IMR-90 (cell line): ENCODE measurements at regions not wholly inside any gene's neighbourhood (a gene's known extent, or its start where the extent isn't known, plus 50 kb on each side); places are given as distances from the start of the nearest gene placed in this dataset.

ENCODE experiments used
- ATAC-seq: fragments of 200-7000 bp; cut with Tn5 transposase; 2 replicates; pipeline ENCODE4 v1.9.1; 2020; ENCODE audit warnings: low read depth, mild to moderate bottlenecking, moderate library complexity
- BruUV-seq: library from RNA; stranded (reverse); fragments of 400-500 nt; replicated peaks from 2 replicates; lab custom pipeline; 2021; lab: Mats Ljungman, UMichigan
- CTCF ChIA-PET: fragments of 300-600 bp; formaldehyde crosslinking; extraction: SDS; loops from one replicate; lab custom pipeline; 2021; ENCODE audit warnings: antibody characterized with exemption; lab: Yijun Ruan, JAX
- POLR2A ChIA-PET: fragments of 300-600 bp; sonication (Branson Sonifier 250); formaldehyde crosslinking; loops from one replicate; lab custom pipeline; 2022; ENCODE audit warnings: antibody characterized with exemption; ENCODE audit not compliant: unreplicated experiment; lab: Charles Lee
- DNase-seq: peaks from one replicate; pipeline ENCODE4 v3.0.0; 2013
- H2AFZ ChIP-seq: replicated peaks from 2 replicates; pipeline ENCODE3; 2013; ENCODE audit warnings: low read length, mild to moderate bottlenecking; ENCODE audit not compliant: poor library complexity
- H2AK5ac ChIP-seq: 2 replicates; pipeline ENCODE4 v1.6.1; 2013; ENCODE audit warnings: low read depth, low read length, inconsistent platforms
- H2AK9ac ChIP-seq: replicated peaks from 2 replicates; pipeline ENCODE3; 2013; ENCODE audit warnings: mild to moderate bottlenecking, low read depth, low read length, moderate library complexity; ENCODE audit not compliant: poor library complexity
- H2BK120ac ChIP-seq: 2 replicates; pipeline ENCODE4 v1.6.1; 2013; ENCODE audit warnings: low read depth, low read length, inconsistent platforms
- H2BK15ac ChIP-seq: 3 replicates; pipeline ENCODE4 v1.6.1; 2013; ENCODE audit warnings: low read depth, low read length, inconsistent platforms
- H2BK20ac ChIP-seq: 2 replicates; pipeline ENCODE4 v1.6.1; 2013; ENCODE audit warnings: low read depth, mild to moderate bottlenecking, inconsistent platforms, low read length, moderate library complexity
- H2BK5ac ChIP-seq: 2 replicates; pipeline ENCODE4 v1.6.1; 2013; ENCODE audit warnings: mild to moderate bottlenecking, low read depth, low read length, inconsistent platforms; ENCODE audit not compliant: poor library complexity, severe bottlenecking
- H3K14ac ChIP-seq: replicated peaks from 2 replicates; pipeline ENCODE4 v1.6.1; 2013; ENCODE audit warnings: low read depth, low read length, inconsistent platforms
- H3K18ac ChIP-seq: 2 replicates; pipeline ENCODE4 v1.6.1; 2013; ENCODE audit warnings: low read depth, low read length, control low read depth
- H3K23ac ChIP-seq: 2 replicates; pipeline ENCODE4 v1.6.1; 2013; ENCODE audit warnings: low read depth, low read length, inconsistent platforms
- H3K27ac ChIP-seq: 2 replicates; pipeline ENCODE4 v1.5.1; 2013; ENCODE audit warnings: mild to moderate bottlenecking, control low read depth, low read length; ENCODE audit not compliant: insufficient read depth
- H3K27me3 ChIP-seq: 2 replicates; pipeline ENCODE4 v1.6.1; 2013; ENCODE audit warnings: low read length; ENCODE audit not compliant: control insufficient read depth, insufficient read depth
- H3K36me3 ChIP-seq: 2 replicates; pipeline ENCODE4 v1.6.1; 2013; ENCODE audit warnings: low read length, mixed read lengths; ENCODE audit not compliant: control insufficient read depth, insufficient read depth
- H3K4ac ChIP-seq: 2 replicates; pipeline ENCODE4 v1.6.1; 2013; ENCODE audit warnings: low read depth, low read length, inconsistent platforms
- H3K4me1 ChIP-seq: 2 replicates; pipeline ENCODE4 v1.6.1; 2013; ENCODE audit warnings: low read length, mixed read lengths; ENCODE audit not compliant: control insufficient read depth, insufficient read depth
- H3K4me2 ChIP-seq: 2 replicates; pipeline ENCODE4 v1.6.1; 2013; ENCODE audit warnings: low read depth, mild to moderate bottlenecking, control low read depth, low read length, moderate library complexity
- H3K4me3 ChIP-seq: 2 replicates; pipeline ENCODE4 v1.5.1; 2013; ENCODE audit warnings: low read depth, mild to moderate bottlenecking, control low read depth, low read length, moderate library complexity; ENCODE audit not compliant: insufficient read depth
- H3K56ac ChIP-seq: 2 replicates; pipeline ENCODE4 v1.6.1; 2013; ENCODE audit warnings: low read length, inconsistent platforms; ENCODE audit not compliant: insufficient read depth; ENCODE audit errors: extremely low read depth
- H3K79me1 ChIP-seq, 2 experiments: 2 replicates each; pipeline ENCODE4 v1.6.1; 2013; ENCODE audit warnings: low read length in 2 of 2, inconsistent platforms in 1 of 2, low read depth in 1 of 2
- H3K9ac ChIP-seq: 2 replicates; pipeline ENCODE4 v1.6.1; 2013; ENCODE audit warnings: low read depth, low read length, control low read depth
- H3K9me1 ChIP-seq: 2 replicates; pipeline ENCODE4 v1.6.1; 2013; ENCODE audit warnings: low read length, inconsistent platforms; ENCODE audit not compliant: insufficient read depth
- H3K9me3 ChIP-seq: 2 replicates; pipeline ENCODE4 v1.6.1; 2013; ENCODE audit warnings: low read length; ENCODE audit not compliant: control insufficient read depth, insufficient read depth
- H4K20me1 ChIP-seq: 2 replicates; pipeline ENCODE4 v1.6.1; 2013; ENCODE audit warnings: low read length, inconsistent platforms; ENCODE audit not compliant: insufficient read depth
- H4K5ac ChIP-seq: 2 replicates; pipeline ENCODE4 v1.6.1; 2013; ENCODE audit warnings: mild to moderate bottlenecking, low read depth, low read length, control low read depth
- H4K8ac ChIP-seq, 2 experiments: 2 replicates each; pipeline ENCODE4 v1.6.1; 2013; ENCODE audit warnings: low read depth in 2 of 2, low read length in 2 of 2, control low read depth in 1 of 2, inconsistent platforms in 1 of 2
- H4K91ac ChIP-seq: 2 replicates; pipeline ENCODE4 v1.6.1; 2013; ENCODE audit warnings: low read depth, low read length, inconsistent platforms; ENCODE audit not compliant: insufficient read depth
- BHLHE40 ChIP-seq: fragments of 150-350 bp; IDR thresholded peaks from 2 replicates; pipeline ENCODE4 v1.6.1; 2016; ENCODE audit warnings: mild to moderate bottlenecking, low read depth, low read length
- CEBPB ChIP-seq: IDR thresholded peaks from 2 replicates; pipeline ENCODE4 v1.6.1; 2012; ENCODE audit warnings: low read depth, low read length, improper control_type of control experiment
- CHD1 ChIP-seq: IDR thresholded peaks from 2 replicates; pipeline ENCODE4 v1.6.1; 2012; ENCODE audit warnings: low read depth, low read length, improper control_type of control experiment
- ELK1 ChIP-seq: fragments of 150-350 bp; IDR thresholded peaks from 2 replicates; pipeline ENCODE4 v1.6.1; 2016; ENCODE audit warnings: low read depth, mild to moderate bottlenecking, low read length, moderate library complexity, borderline replicate concordance
- FOS ChIP-seq: fragments of 150-350 bp; IDR thresholded peaks from 2 replicates; pipeline ENCODE4 v1.6.1; 2016; ENCODE audit warnings: low read depth, low read length
- MAFK ChIP-seq: IDR thresholded peaks from 2 replicates; pipeline ENCODE4 v1.6.1; 2012; ENCODE audit warnings: low read depth, low read length, improper control_type of control experiment
- MAZ ChIP-seq: IDR thresholded peaks from 2 replicates; pipeline ENCODE4 v1.6.1; 2012; ENCODE audit warnings: low read depth, mild to moderate bottlenecking, low read length, improper control_type of control experiment, moderate library complexity, borderline replicate concordance
- MXI1 ChIP-seq: IDR thresholded peaks from 2 replicates; pipeline ENCODE4 v1.6.1; 2012; ENCODE audit warnings: low read depth, mild to moderate bottlenecking, low read length, moderate library complexity, borderline replicate concordance
- NFE2L2 ChIP-seq: fragments of 150-350 bp; IDR thresholded peaks from 2 replicates; pipeline ENCODE4 v1.6.1; 2016; ENCODE audit warnings: low read depth, mild to moderate bottlenecking, low read length
- POLR2A ChIP-seq: IDR thresholded peaks from 2 replicates; pipeline ENCODE4 v1.6.1; 2012; ENCODE audit warnings: mild to moderate bottlenecking, low read depth, low read length
- RAD21 ChIP-seq: IDR thresholded peaks from 2 replicates; pipeline ENCODE4 v1.6.1; 2012; ENCODE audit warnings: low read length, improper control_type of control experiment
- RCOR1 ChIP-seq: IDR thresholded peaks from 2 replicates; pipeline ENCODE4 v1.6.1; 2012; ENCODE audit warnings: mild to moderate bottlenecking, low read length, improper control_type of control experiment; ENCODE audit not compliant: insufficient replicate concordance
- RFX5 ChIP-seq: IDR thresholded peaks from 2 replicates; pipeline ENCODE4 v1.8.0; 2012; ENCODE audit warnings: low read depth, mild to moderate bottlenecking, low read length, moderate library complexity
- SMC3 ChIP-seq: fragments of 150-350 bp; IDR thresholded peaks from 2 replicates; pipeline ENCODE4 v1.6.1; 2016; ENCODE audit warnings: low read depth, mild to moderate bottlenecking, antibody characterized with exemption, low read length, moderate library complexity
- USF2 ChIP-seq: fragments of 150-350 bp; IDR thresholded peaks from 2 replicates; pipeline ENCODE4 v1.6.1; 2017; ENCODE audit warnings: mild to moderate bottlenecking, antibody characterized with exemption, low read length, low read depth
- WGBS, 2 experiments: methylation state at CpG; one replicate each; pipeline versions ENCODE4 v1.1.5 to v1.1.7; 2013; ENCODE audit warnings: missing lambda C conversion rate in 2 of 2; ENCODE audit not compliant: insufficient read length in 1 of 2; ENCODE audit errors: extremely low coverage in 2 of 2; 5-methylcytosine and 5-hydroxymethylcytosine counted together
- dilution Hi-C: fragments of 300-500 bp; cut with HindIII; formaldehyde crosslinking; loops from one replicate; pipeline ENCODE4 v1.14.3; 2018; ENCODE audit warnings: low sequenced_read_pairs; ENCODE audit not compliant: unreplicated experiment
- in situ Hi-C: fragments of 300-500 bp; cut with MboI; formaldehyde crosslinking; loops from 3 replicates; pipeline ENCODE4 v1.14.3; 2019; ENCODE audit warnings: low sequenced_read_pairs, inconsistent platforms, mixed read lengths
- intact Hi-C: fragments of 100-400 bp; cut with micrococcal nuclease; formaldehyde crosslinking; loops from 2 replicates; pipeline ENCODE4 v1.10.0; 2022
- TF ChIP-seq, protein P1 (sequence below): conservative IDR thresholded peaks from 2 replicates; pipeline ENCODE4 v1.5.1; 2012; ENCODE audit warnings: mild to moderate bottlenecking, low read depth, low read length, improper control_type of control experiment

DNA sequence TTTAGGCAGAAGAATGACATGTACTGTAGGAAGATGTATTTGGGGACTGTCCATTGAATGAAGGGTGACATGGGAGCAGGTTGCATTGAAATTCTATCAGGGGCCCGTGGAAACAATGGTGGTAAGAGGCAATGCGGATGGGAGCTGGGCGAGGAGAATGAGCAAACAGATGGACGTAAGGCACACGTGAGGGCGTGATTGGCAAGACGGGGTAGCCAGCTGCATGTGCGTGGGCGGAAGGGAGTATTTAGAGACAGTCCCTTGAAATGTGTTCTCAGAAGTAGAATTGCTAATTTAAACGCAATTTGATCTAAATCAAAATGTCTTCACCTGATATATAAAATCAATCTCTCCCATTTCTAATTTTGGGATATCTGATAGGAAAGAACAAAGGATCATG is 62.3 kb downstream of the MEX3B start:
- in situ Hi-C loops (no loop called here), intact Hi-C loops (no loop called here)
- CTCF ChIA-PET = no interaction called here

More for the DNA sequence above, 62.3 kb downstream of the MEX3B start:
- Histone ChIP-seq H2BK120ac (no peak overlapping the region), H2AK5ac (no peak overlapping the region), H3K4ac (no peak overlapping the region), H3K4me3 (no peak overlapping the region), H4K20me1 (no peaks in the 10 kb centered on the region), H2AFZ (no peak overlapping the region), H2BK5ac (no peak overlapping the region), H3K56ac (no peak overlapping the region), H3K27ac (no peak overlapping the region), H3K27me3 (no peaks in the 10 kb centered on the region), H3K36me3 (no peaks in the 10 kb centered on the region), H3K23ac (no peak overlapping the region), H2BK20ac (no peak overlapping the region), H4K8ac (no peak overlapping the region), H3K14ac (no peak overlapping the region), H3K4me1 (0 out of 2 replicates have a peak, but pooled peaks cover 2% of the 10 kb centered on the region), H3K18ac (no peak overlapping the region), H4K91ac (no peak overlapping the region), H3K9ac (no peak overlapping the region), H2BK15ac (no peak overlapping the region), H3K9me3 (no peaks in the 10 kb centered on the region), H3K4me2 (no peak overlapping the region), H3K79me1 (no peaks in the 10 kb centered on the region), H3K9me1 (no peaks in the 10 kb centered on the region), H2AK9ac (no peak overlapping the region), H4K5ac (no peak overlapping the region)
- DNase-seq (no peak), ATAC-seq (no peak)
- dilution Hi-C loops = no loop called here
- TF ChIP-seq RAD21 (no peak), MAFK (no peak), ELK1 (no peak), CHD1 (no peak), RCOR1 (no peak), FOS (no peak), MXI1 (no peak), MAZ (no peak), NFE2L2 (no peak), CEBPB (no peak), RFX5 (no peak), POLR2A (no peak), USF2 (no peak), SMC3 (no peak), BHLHE40 (no peak)
- TF ChIP-seq, protein P1, sequence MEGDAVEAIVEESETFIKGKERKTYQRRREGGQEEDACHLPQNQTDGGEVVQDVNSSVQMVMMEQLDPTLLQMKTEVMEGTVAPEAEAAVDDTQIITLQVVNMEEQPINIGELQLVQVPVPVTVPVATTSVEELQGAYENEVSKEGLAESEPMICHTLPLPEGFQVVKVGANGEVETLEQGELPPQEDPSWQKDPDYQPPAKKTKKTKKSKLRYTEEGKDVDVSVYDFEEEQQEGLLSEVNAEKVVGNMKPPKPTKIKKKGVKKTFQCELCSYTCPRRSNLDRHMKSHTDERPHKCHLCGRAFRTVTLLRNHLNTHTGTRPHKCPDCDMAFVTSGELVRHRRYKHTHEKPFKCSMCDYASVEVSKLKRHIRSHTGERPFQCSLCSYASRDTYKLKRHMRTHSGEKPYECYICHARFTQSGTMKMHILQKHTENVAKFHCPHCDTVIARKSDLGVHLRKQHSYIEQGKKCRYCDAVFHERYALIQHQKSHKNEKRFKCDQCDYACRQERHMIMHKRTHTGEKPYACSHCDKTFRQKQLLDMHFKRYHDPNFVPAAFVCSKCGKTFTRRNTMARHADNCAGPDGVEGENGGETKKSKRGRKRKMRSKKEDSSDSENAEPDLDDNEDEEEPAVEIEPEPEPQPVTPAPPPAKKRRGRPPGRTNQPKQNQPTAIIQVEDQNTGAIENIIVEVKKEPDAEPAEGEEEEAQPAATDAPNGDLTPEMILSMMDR = no peak
- BruUV-seq = no TSS peak
- POLR2A ChIA-PET = no interaction called here
- no CpG with 5 or more reads among the region's 10 CpGs for WGBS, 2 experiments
